ENCODE measurements at regions not wholly inside any gene's neighbourhood (a gene's known extent, or its start where the extent isn't known, plus 50 kb on each side); places are given as distances from the start of the nearest gene placed in this dataset.

DNA sequence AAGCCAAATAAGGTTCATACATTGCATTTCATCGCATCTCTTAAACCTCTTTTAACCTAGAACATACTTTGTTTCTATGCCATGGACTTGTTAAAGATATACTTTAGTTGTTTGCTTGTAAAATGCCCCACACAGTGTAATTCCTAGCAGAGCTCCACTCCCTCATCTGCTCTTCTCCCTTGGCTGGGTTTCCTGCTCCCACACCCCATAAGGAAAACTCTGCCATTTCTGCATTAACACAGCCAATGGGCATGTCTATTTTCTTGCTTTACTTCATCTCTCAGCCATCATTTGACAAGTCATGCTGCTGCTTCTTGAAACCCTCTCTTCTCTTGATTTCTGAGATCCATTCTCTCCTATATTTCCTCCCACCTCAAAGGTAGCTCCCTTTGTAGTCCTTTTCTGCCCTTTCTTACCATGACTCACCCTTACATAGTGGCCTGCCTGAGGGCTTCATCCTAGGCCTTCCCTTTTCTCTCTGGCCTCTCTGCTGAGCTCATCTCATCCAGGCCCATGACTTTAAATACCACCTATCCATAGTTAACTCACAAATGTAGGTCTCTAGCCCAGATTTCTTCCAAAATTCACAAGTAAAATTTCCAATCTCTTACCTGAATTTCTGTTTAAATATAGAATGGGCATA, 471.4 kb downstream of the ADRA2A start:
- TF ChIP-seq, protein P1, sequence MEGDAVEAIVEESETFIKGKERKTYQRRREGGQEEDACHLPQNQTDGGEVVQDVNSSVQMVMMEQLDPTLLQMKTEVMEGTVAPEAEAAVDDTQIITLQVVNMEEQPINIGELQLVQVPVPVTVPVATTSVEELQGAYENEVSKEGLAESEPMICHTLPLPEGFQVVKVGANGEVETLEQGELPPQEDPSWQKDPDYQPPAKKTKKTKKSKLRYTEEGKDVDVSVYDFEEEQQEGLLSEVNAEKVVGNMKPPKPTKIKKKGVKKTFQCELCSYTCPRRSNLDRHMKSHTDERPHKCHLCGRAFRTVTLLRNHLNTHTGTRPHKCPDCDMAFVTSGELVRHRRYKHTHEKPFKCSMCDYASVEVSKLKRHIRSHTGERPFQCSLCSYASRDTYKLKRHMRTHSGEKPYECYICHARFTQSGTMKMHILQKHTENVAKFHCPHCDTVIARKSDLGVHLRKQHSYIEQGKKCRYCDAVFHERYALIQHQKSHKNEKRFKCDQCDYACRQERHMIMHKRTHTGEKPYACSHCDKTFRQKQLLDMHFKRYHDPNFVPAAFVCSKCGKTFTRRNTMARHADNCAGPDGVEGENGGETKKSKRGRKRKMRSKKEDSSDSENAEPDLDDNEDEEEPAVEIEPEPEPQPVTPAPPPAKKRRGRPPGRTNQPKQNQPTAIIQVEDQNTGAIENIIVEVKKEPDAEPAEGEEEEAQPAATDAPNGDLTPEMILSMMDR (IDR thresholded peaks at IDR 0.05; ENCODE audit: insufficient read depth, low read depth, low read length), result no peak
- Histone ChIP-seq H3K27me3 (ENCODE audit: control insufficient read depth, insufficient read depth, low read length) (no peaks in the 10 kb centered on the region), H3K36me3 (ENCODE audit: control insufficient read depth, insufficient read depth, low read length) (no peaks in the 10 kb centered on the region), H3K4me3 (ENCODE audit: low read depth, low read length) (no peak overlapping the region)
- CTCF ChIA-PET, result no interaction called here
- POLR2A ChIA-PET, result no interaction called here
- no peak for DNase-seq (ENCODE audit: low read depth)

- CTCF ChIA-PET, result no interaction called here
- DNase-seq (ENCODE audit: low read depth), result no peak
- TF ChIP-seq, protein P1 (IDR thresholded peaks at IDR 0.05; ENCODE audit: insufficient read depth, low read depth, low read length), result no peak
These were observed 474.2 kb downstream of the ADRA2A start for GRCh38 chr10:111551001-111551400.

GRCh38 chr10:111556666-111557065, 479.8 kb downstream of the ADRA2A start:
- H3K4me3 ChIP-seq (ENCODE audit: low read depth, low read length), result no peak overlapping the region
- ChIA-PET POLR2A (interaction anchor here (0.6 kb wide), 1 partner anchor 72 kb away, joined by 3 read pairs; no protein-coding TSS in a partner anchor), CTCF (no interaction called here)
- DNase-seq (ENCODE audit: low read depth), result no peak
- no peaks in the 10 kb centered on the region for H3K27me3 ChIP-seq (ENCODE audit: control insufficient read depth, insufficient read depth, low read length)
- TF ChIP-seq, protein P1 (IDR thresholded peaks at IDR 0.05; ENCODE audit: insufficient read depth, low read depth, low read length), result no peak
- H3K36me3 ChIP-seq (ENCODE audit: control insufficient read depth, insufficient read depth, low read length), result no peaks in the 10 kb centered on the region

More at GRCh38 chr10:111551001-111551400, 474.2 kb downstream of the ADRA2A start:
- no peak overlapping the region for H3K4me3 ChIP-seq (ENCODE audit: low read depth, low read length)
- H3K36me3 ChIP-seq (ENCODE audit: control insufficient read depth, insufficient read depth, low read length), result no peaks in the 10 kb centered on the region
- POLR2A ChIA-PET, result no interaction called here
- H3K27me3 ChIP-seq (ENCODE audit: control insufficient read depth, insufficient read depth, low read length), result no peaks in the 10 kb centered on the region

DNA sequence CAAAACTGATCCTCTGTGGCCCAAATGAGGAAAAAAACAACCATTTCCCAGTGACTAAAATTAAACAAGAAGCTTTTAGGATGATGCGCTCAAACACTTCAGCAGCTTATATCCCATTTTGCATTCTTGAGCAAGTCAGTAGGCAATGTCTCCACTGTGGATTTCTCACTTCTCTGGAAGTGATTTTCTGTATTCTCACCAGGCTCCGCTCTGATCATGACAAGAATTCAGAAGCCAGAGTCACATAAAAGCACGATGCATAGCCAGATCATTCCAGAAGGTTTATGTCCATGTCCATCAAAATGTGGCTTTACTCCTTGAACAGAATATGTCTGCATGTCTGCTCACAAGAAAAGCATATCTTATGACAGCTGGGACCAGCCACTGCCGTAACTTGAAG, 481.4 kb downstream of the ADRA2A start:
- CTCF ChIA-PET, result no interaction called here
- TF ChIP-seq, protein P1 (IDR thresholded peaks at IDR 0.05; ENCODE audit: insufficient read depth, low read depth, low read length), result no peak
- POLR2A ChIA-PET, result no interaction called here
- no peaks in the 10 kb centered on the region for H3K27me3 ChIP-seq (ENCODE audit: control insufficient read depth, insufficient read depth, low read length)
- H3K36me3 ChIP-seq (ENCODE audit: control insufficient read depth, insufficient read depth, low read length), result no peaks in the 10 kb centered on the region
- DNase-seq (ENCODE audit: low read depth), result no peak
- no peak overlapping the region for H3K4me3 ChIP-seq (ENCODE audit: low read depth, low read length)

GRCh38 chr10:111560027-111560426, 483.2 kb downstream of the ADRA2A start:
- no peak for DNase-seq (ENCODE audit: low read depth)
- Histone ChIP-seq H3K36me3 (ENCODE audit: control insufficient read depth, insufficient read depth, low read length) (no peaks in the 10 kb centered on the region), H3K27me3 (ENCODE audit: control insufficient read depth, insufficient read depth, low read length) (no peaks in the 10 kb centered on the region), H3K4me3 (ENCODE audit: low read depth, low read length) (no peak overlapping the region)
- POLR2A ChIA-PET, result no interaction called here
- CTCF ChIA-PET, result interaction anchor here (0.7 kb wide), 1 partner anchor 353 kb away, joined by 3 read pairs; no protein-coding TSS in a partner anchor
- TF ChIP-seq, protein P1 (IDR thresholded peaks at IDR 0.05; ENCODE audit: insufficient read depth, low read depth, low read length), result no peak

Data from BJ (cell line).